Endodermal cell (in vitro differentiated cells): ENCODE measurements at regions not wholly inside any gene's neighbourhood (a gene's known extent, or its start where the extent isn't known, plus 50 kb on each side); places are given as distances from the start of the nearest gene placed in this dataset.

ENCODE experiments used
- DNase-seq: peaks from one replicate; pipeline ENCODE4 v3.0.0-alpha.2; 2017
- H3K27ac ChIP-seq: 2 replicates; pipeline ENCODE4 v1.5.1; 2013; ENCODE audit warnings: mild to moderate bottlenecking, low read depth, low read length, moderate library complexity
- H3K27me3 ChIP-seq: 2 replicates; pipeline ENCODE4 v1.6.1; 2013; ENCODE audit warnings: mild to moderate bottlenecking, low read length, moderate library complexity; ENCODE audit not compliant: insufficient read depth, control insufficient read depth, poor library complexity, severe bottlenecking
- H3K36me3 ChIP-seq: 2 replicates; pipeline ENCODE4 v1.7.0; 2013; ENCODE audit warnings: mild to moderate bottlenecking, low read length, moderate library complexity; ENCODE audit not compliant: control insufficient read depth, insufficient read depth
- H3K4me1 ChIP-seq: one replicate; pipeline ENCODE4 v1.7.0; 2013; ENCODE audit warnings: low read length; ENCODE audit not compliant: control insufficient read depth, insufficient read depth
- H3K4me3 ChIP-seq: 2 replicates; pipeline ENCODE4 v1.5.1; 2013; ENCODE audit warnings: mild to moderate bottlenecking, low read length, moderate library complexity
- H3K9ac ChIP-seq: 2 replicates; pipeline ENCODE4 v1.6.1; 2013; ENCODE audit warnings: mild to moderate bottlenecking, low read length, moderate library complexity; ENCODE audit not compliant: poor library complexity, severe bottlenecking; ENCODE audit errors: extremely low read depth
- H3K9me3 ChIP-seq: 2 replicates; pipeline ENCODE4 v1.6.1; 2013; ENCODE audit warnings: mild to moderate bottlenecking, low read length, moderate library complexity; ENCODE audit not compliant: control insufficient read depth
- H3K27ac Mint-ChIP-seq: 2 replicates; pipeline ENCODE4 v1.8.0; 2020; ENCODE audit warnings: mixed read lengths
- H3K27me3 Mint-ChIP-seq: 2 replicates; pipeline ENCODE4 v1.8.0; 2021; ENCODE audit warnings: mild to moderate bottlenecking, mixed read lengths; ENCODE audit not compliant: insufficient read depth
- H3K36me3 Mint-ChIP-seq: 2 replicates; pipeline ENCODE4 v1.8.0; 2020; ENCODE audit warnings: low read depth, mixed read lengths
- H3K4me1 Mint-ChIP-seq: 2 replicates; pipeline ENCODE4 v1.8.0; 2020; ENCODE audit warnings: mixed read lengths
- H3K4me3 Mint-ChIP-seq: 2 replicates; pipeline ENCODE4 v1.8.0; 2020; ENCODE audit warnings: mild to moderate bottlenecking, moderate library complexity, mixed read lengths
- H3K9me3 Mint-ChIP-seq: 2 replicates; pipeline ENCODE4 v1.8.0; 2020; ENCODE audit warnings: mild to moderate bottlenecking, mixed read lengths
- WGBS, 2 experiments: methylation state at CpG; one replicate each; pipeline versions ENCODE4 v1.1.5 to v1.1.7; 2013; ENCODE audit warnings: missing lambda C conversion rate in 2 of 2, mixed read lengths in 1 of 2; ENCODE audit not compliant: insufficient coverage in 1 of 2, insufficient read length in 1 of 2; 5-methylcytosine and 5-hydroxymethylcytosine counted together
- TF ChIP-seq, protein P1 (sequence below): fragments of 200-600 bp; sonication (generic); conservative IDR thresholded peaks from 2 replicates; pipeline ENCODE4 v1.5.0; 2021; ENCODE audit warnings: antibody characterized with exemption, mild to moderate bottlenecking

DNA sequence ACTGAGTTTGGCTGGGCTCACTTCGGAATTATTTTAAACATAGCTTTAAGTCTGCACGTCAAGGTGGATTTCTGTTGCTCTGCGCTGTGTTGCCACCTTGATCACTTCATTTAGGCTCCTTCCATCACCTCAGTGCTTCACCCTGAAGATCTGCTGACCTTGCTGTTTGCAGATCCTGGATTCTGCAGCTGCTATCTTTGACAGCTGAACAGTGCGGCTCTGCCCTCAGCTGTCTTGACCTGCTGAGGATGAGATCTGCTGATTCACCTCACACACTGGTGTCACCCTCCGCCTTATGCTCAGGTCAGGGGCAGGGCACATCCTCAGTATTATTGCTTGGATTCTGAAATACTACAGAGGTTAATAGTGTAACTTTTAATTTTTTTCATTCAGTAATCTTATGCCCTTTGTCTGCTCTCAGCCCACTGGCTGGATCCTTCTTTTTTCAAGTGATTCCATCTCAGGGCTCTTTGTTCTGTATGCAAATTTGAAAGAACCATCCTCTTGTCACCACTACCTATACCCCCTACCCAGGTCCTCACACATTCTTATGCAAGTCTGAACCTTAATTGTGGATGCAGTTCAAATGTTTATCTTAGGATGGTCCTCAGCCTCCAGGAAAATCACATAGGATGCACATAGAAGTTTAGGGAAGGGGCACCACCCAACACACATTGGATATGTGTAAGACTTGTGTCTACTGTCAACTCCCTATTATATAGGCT is 364.0 kb downstream of the OLFM3 start:
- no peak overlapping the region for H3K27ac Mint-ChIP-seq
- no peak overlapping the region for H3K4me3 ChIP-seq
- H3K27me3 Mint-ChIP-seq = peaks cover 2% of the 10 kb centered on the region
- no peaks in the 10 kb centered on the region for H3K9me3 Mint-ChIP-seq
- H3K9ac ChIP-seq = no peak overlapping the region
- TF ChIP-seq, protein P1, sequence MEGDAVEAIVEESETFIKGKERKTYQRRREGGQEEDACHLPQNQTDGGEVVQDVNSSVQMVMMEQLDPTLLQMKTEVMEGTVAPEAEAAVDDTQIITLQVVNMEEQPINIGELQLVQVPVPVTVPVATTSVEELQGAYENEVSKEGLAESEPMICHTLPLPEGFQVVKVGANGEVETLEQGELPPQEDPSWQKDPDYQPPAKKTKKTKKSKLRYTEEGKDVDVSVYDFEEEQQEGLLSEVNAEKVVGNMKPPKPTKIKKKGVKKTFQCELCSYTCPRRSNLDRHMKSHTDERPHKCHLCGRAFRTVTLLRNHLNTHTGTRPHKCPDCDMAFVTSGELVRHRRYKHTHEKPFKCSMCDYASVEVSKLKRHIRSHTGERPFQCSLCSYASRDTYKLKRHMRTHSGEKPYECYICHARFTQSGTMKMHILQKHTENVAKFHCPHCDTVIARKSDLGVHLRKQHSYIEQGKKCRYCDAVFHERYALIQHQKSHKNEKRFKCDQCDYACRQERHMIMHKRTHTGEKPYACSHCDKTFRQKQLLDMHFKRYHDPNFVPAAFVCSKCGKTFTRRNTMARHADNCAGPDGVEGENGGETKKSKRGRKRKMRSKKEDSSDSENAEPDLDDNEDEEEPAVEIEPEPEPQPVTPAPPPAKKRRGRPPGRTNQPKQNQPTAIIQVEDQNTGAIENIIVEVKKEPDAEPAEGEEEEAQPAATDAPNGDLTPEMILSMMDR = no peak
- no peak overlapping the region for H3K27ac ChIP-seq
- 89 to 93% methylated on average over 4 to 5 of the region's 5 CpGs for WGBS, 2 experiments
- peak; percentile 53 for DNase-seq
- H3K36me3 ChIP-seq = no peaks in the 10 kb centered on the region
- H3K27me3 ChIP-seq = no peaks in the 10 kb centered on the region
- no peaks in the 10 kb centered on the region for H3K36me3 Mint-ChIP-seq
- no peaks in the 10 kb centered on the region for H3K9me3 ChIP-seq
- peaks cover 7% of the 10 kb centered on the region for H3K4me1 Mint-ChIP-seq
- H3K4me3 Mint-ChIP-seq = no peak overlapping the region
- no peaks in the 10 kb centered on the region for H3K4me1 ChIP-seq

DNA sequence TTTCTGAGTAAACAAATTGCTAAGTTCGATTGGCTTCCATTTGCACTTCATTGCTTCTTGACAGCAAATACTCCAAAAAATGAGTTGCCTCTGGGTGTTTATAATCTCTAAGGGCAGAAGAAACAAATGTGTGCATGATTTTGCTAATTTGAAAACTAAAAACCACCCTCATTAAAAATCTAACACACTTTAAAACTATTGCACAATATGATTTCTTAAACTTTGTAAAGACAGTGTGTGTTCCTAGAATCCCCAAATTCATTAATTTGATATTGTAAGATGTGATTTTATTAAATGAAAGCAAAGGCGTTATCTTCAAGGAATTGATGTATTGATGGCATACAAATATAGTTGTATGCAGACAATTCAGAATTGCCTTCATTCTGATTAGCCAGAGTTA is 350.9 kb downstream of the OLFM3 start:
- H3K9ac ChIP-seq = no peak overlapping the region
- no peaks in the 10 kb centered on the region for H3K27me3 ChIP-seq
- 76% methylated on average over 2 of the region's 2 CpGs; no CpG with 5 or more reads in 1 of the 2 experiments for WGBS, 2 experiments
- DNase-seq = no peak
- Mint-ChIP-seq H3K27ac (no peak overlapping the region), H3K36me3 (no peaks in the 10 kb centered on the region), H3K4me1 (no peaks in the 10 kb centered on the region), H3K27me3 (peaks cover 3% of the 10 kb centered on the region), H3K4me3 (no peak overlapping the region), H3K9me3 (no peaks in the 10 kb centered on the region)
- H3K36me3 ChIP-seq = no peaks in the 10 kb centered on the region
- H3K4me1 ChIP-seq = no peaks in the 10 kb centered on the region
- H3K27ac ChIP-seq = no peak overlapping the region
- H3K4me3 ChIP-seq = no peak overlapping the region
- no peaks in the 10 kb centered on the region for H3K9me3 ChIP-seq
- TF ChIP-seq, protein P1 = no peak

GRCh38 chr1:101652484-101652883 is 344.2 kb downstream of the OLFM3 start:
- WGBS, 2 experiments = 91% methylated on average over 3 of the region's 3 CpGs; no CpG with 5 or more reads in 1 of the 2 experiments
- Mint-ChIP-seq H3K36me3 (no peaks in the 10 kb centered on the region), H3K27me3 (no peaks in the 10 kb centered on the region), H3K9me3 (peaks cover 12% of the 10 kb centered on the region), H3K4me3 (no peak overlapping the region), H3K27ac (no peak overlapping the region), H3K4me1 (peaks cover 9% of the 10 kb centered on the region)
- no peaks in the 10 kb centered on the region for H3K27me3 ChIP-seq
- H3K9ac ChIP-seq = no peak overlapping the region
- no peak overlapping the region for H3K27ac ChIP-seq
- no peaks in the 10 kb centered on the region for H3K36me3 ChIP-seq
- DNase-seq = no peak
- TF ChIP-seq, protein P1 = no peak
- no peak overlapping the region for H3K4me3 ChIP-seq
- peaks cover 8% of the 10 kb centered on the region for H3K9me3 ChIP-seq
- no peaks in the 10 kb centered on the region for H3K4me1 ChIP-seq
